Endothelial cell of umbilical vein (primary cell): ENCODE measurements at regions not wholly inside any gene's neighbourhood (a gene's known extent, or its start where the extent isn't known, plus 50 kb on each side); places are given as distances from the start of the nearest gene placed in this dataset.
A peak's percentile ranks its signal among the peaks of the same experiment; 100 is the strongest.

Source experiments
- BruUV-seq: library from RNA; stranded (reverse); fragments of 400-500 nt; replicated peaks from 2 replicates; lab custom pipeline; 2021; lab: Mats Ljungman, UMichigan
- CTCF ChIA-PET: fragments of 300-600, 350-600 bp; sonication (Branson Sonifier 250); formaldehyde crosslinking; loops from one replicate; lab custom pipeline; 2021; ENCODE audit warnings: antibody characterized with exemption, inconsistent platforms; lab: Charles Lee
- POLR2A ChIA-PET: fragments of 300-600, 350-600 bp; sonication (Branson Sonifier 250); formaldehyde crosslinking; loops from one replicate; lab custom pipeline; 2021; ENCODE audit warnings: antibody characterized with exemption, inconsistent platforms; lab: Charles Lee
- DNase-seq: peaks from one replicate; pipeline ENCODE4 v3.0.0-alpha.2; 2011; ENCODE audit warnings: low read depth, low spot score
- FAIRE-seq: peaks from 2 replicates; lab custom pipeline; 2011; peaks lifted over from hg19 to GRCh38; lab: Jason Lieb, UNC
- H2AFZ ChIP-seq: 2 replicates; pipeline ENCODE4 v1.6.0; 2012; ENCODE audit warnings: low read depth, low read length, control low read depth, inconsistent platforms
- H3K27ac ChIP-seq: 2 replicates; pipeline ENCODE4 v1.5.1; 2011; ENCODE audit warnings: low read depth, mild to moderate bottlenecking, control low read depth, low read length, moderate library complexity; ENCODE audit not compliant: insufficient read depth
- H3K27me3 ChIP-seq, 2 experiments: 2 replicates each; pipeline versions ENCODE4 v1.6.0 to v1.6.1; 2011; ENCODE audit warnings: low read length in 2 of 2, mixed read lengths in 1 of 2; ENCODE audit not compliant: control insufficient read depth in 2 of 2, insufficient read depth in 2 of 2
- H3K36me3 ChIP-seq, 2 experiments: 2 replicates in 1 of 2; 3 replicates in 1 of 2; pipeline ENCODE4 v1.5.1; 2011; ENCODE audit warnings: low read length in 2 of 2, mild to moderate bottlenecking in 1 of 2, moderate library complexity in 1 of 2; ENCODE audit not compliant: control insufficient read depth in 2 of 2, insufficient read depth in 2 of 2; ENCODE audit errors: extremely low read depth in 1 of 2
- H3K4me1 ChIP-seq: 3 replicates; pipeline ENCODE4 v1.5.1; 2011; ENCODE audit warnings: mild to moderate bottlenecking, low read length; ENCODE audit not compliant: control insufficient read depth, insufficient read depth; ENCODE audit errors: extremely low read depth
- H3K4me2 ChIP-seq: 2 replicates; pipeline ENCODE4 v1.6.1; 2011; ENCODE audit warnings: low read length, control low read depth, mixed read lengths; ENCODE audit not compliant: insufficient read depth
- H3K4me3 ChIP-seq, 3 experiments: fragments of 200-600 bp in 1 of 3; sonication (generic), shearing (Covaris generic) in 1 of 3; replicated peaks in 1 of 3; 2 replicates each; pipeline ENCODE4 v1.5.1; 2011 to 2016; ENCODE audit warnings: control low read depth in 3 of 3, low read length in 3 of 3, mild to moderate bottlenecking in 2 of 3, inconsistent platforms in 1 of 3, low read depth in 1 of 3, moderate library complexity in 1 of 3; ENCODE audit not compliant: insufficient read depth in 1 of 3
- H3K79me2 ChIP-seq: 2 replicates; pipeline ENCODE4 v1.6.0; 2012; ENCODE audit warnings: low read length, inconsistent platforms; ENCODE audit not compliant: control insufficient read depth, insufficient read depth
- H3K9ac ChIP-seq: replicated peaks from 2 replicates; pipeline ENCODE3; 2011; ENCODE audit warnings: low read length, control low read depth; ENCODE audit not compliant: insufficient read depth; ENCODE audit errors: extremely low read depth
- H3K9me1 ChIP-seq: replicated peaks from 3 replicates; pipeline ENCODE4 v1.6.0; 2011; ENCODE audit warnings: mild to moderate bottlenecking, low read length; ENCODE audit not compliant: control insufficient read depth, insufficient read depth; ENCODE audit errors: extremely low read depth
- H3K9me3 ChIP-seq: replicated peaks from 2 replicates; pipeline ENCODE4 v1.5.1; 2012; ENCODE audit warnings: low read length, inconsistent platforms; ENCODE audit not compliant: control insufficient read depth, insufficient read depth
- H4K20me1 ChIP-seq: replicated peaks from 2 replicates; pipeline ENCODE3; 2011; ENCODE audit warnings: mild to moderate bottlenecking, low read length; ENCODE audit not compliant: control insufficient read depth, insufficient read depth; ENCODE audit errors: extremely low read depth
- CTCF ChIP-seq, 2 donors: IDR thresholded peaks; 1 replicate in 1 of 2; 2 replicates in 1 of 2; pipeline ENCODE4 v1.5.1; 2011; ENCODE audit warnings: low read length in 2 of 2, mild to moderate bottlenecking in 2 of 2, moderate library complexity in 2 of 2, control low read depth in 1 of 2, inconsistent platforms in 1 of 2, low read depth in 1 of 2; ENCODE audit not compliant: insufficient read depth in 1 of 2; ENCODE audit errors: extremely low read depth in 1 of 2
- EZH2 ChIP-seq: IDR thresholded peaks from 2 replicates; pipeline ENCODE4 v1.6.1; 2012; ENCODE audit warnings: borderline replicate concordance, low read depth, mild to moderate bottlenecking, moderate library complexity, low read length, inconsistent platforms; ENCODE audit not compliant: severe bottlenecking
- FOS ChIP-seq: IDR thresholded peaks from 2 replicates; pipeline ENCODE4 v1.6.1; 2011; ENCODE audit warnings: mild to moderate bottlenecking, low read length, moderate library complexity, borderline replicate concordance; ENCODE audit not compliant: insufficient read depth
- GATA2 ChIP-seq: IDR thresholded peaks from 2 replicates; pipeline ENCODE4 v1.7.0; 2011; ENCODE audit warnings: low read depth, mild to moderate bottlenecking, moderate library complexity, mixed read lengths, low read length; ENCODE audit not compliant: insufficient read length, insufficient read depth
- JUN ChIP-seq: IDR thresholded peaks from 2 replicates; pipeline ENCODE4 v1.6.1; 2011; ENCODE audit warnings: borderline replicate concordance, low read depth; ENCODE audit not compliant: insufficient read length, insufficient read depth
- MYC ChIP-seq: IDR thresholded peaks from one replicate; pipeline ENCODE4 v1.6.1; 2011; ENCODE audit warnings: mild to moderate bottlenecking, low read depth, low read length
- POLR2A ChIP-seq: IDR thresholded peaks from 2 replicates; pipeline ENCODE4 v1.6.1; 2012; ENCODE audit warnings: low read depth, mild to moderate bottlenecking, control low read depth, low read length
- POLR2AphosphoS5 ChIP-seq: IDR thresholded peaks from 2 replicates; pipeline ENCODE4 v1.6.1; 2012; ENCODE audit warnings: low read depth, mild to moderate bottlenecking, control low read depth, low read length, moderate library complexity; ENCODE audit not compliant: insufficient read depth
- dilution Hi-C: fragments of 300-500 bp; cut with MboI; formaldehyde crosslinking; loops from one replicate; pipeline ENCODE4 v1.15.0; 2019; ENCODE audit warnings: low sequenced_read_pairs; ENCODE audit not compliant: extremely low pct_ligation_motif_present
- intact Hi-C: fragments of 100-400 bp; cut with micrococcal nuclease; formaldehyde crosslinking; loops from one replicate; pipeline ENCODE4 v1.10.0; 2022
- TF ChIP-seq, protein P1 (sequence below): IDR thresholded peaks from 2 replicates; pipeline ENCODE4 v1.6.1; 2011; ENCODE audit not compliant: insufficient read depth, insufficient read length

DNA sequence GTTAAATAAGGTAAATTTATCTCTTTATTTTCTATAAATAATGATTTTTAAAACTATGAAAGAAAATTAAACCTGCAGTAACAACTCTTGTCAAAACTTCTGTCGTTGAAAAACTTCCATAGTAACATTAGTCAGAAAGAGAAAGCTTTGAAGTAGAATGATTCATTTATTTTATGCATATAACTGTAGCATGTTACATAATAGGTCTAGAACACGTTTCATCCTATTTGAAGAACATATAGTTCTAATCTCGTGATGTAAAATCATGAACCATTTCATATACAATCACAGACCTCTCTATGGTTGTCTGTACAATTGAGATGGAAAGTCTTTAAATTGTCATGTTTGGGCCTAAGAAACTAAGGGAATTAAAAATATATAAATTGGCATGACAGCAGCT is 61.3 kb upstream of the MYLIP start:
- FAIRE-seq = no peak
- no peaks in the 10 kb centered on the region for H3K4me1 ChIP-seq
- H2AFZ ChIP-seq = no peak overlapping the region
- H3K4me3 ChIP-seq = no peak overlapping the region
- H3K9ac ChIP-seq = no peak overlapping the region
- H3K4me2 ChIP-seq = no peak overlapping the region
- dilution Hi-C loops (no loop called here), intact Hi-C loops (no loop called here)
- H3K9me3 ChIP-seq = no peaks in the 10 kb centered on the region
- POLR2A ChIA-PET = no interaction called here
- no peak for DNase-seq
- H3K9me1 ChIP-seq = no peaks in the 10 kb centered on the region
- H4K20me1 ChIP-seq = no peaks in the 10 kb centered on the region
- no peaks in the 10 kb centered on the region for H3K36me3 ChIP-seq
- H3K27me3 ChIP-seq = no peaks in the 10 kb centered on the region
- H3K27ac ChIP-seq = no peak overlapping the region
- CTCF ChIA-PET = no interaction called here
- no peaks in the 10 kb centered on the region for H3K79me2 ChIP-seq
- BruUV-seq = no TSS peak
- TF ChIP-seq EZH2 = no peak
- TF ChIP-seq POLR2A = no peak
- TF ChIP-seq, protein P1, sequence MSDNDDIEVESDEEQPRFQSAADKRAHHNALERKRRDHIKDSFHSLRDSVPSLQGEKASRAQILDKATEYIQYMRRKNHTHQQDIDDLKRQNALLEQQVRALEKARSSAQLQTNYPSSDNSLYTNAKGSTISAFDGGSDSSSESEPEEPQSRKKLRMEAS = no peak
- no peak for TF ChIP-seq JUN

- intact Hi-C loops = no loop called here
- CTCF ChIA-PET = interaction anchor here (0.9 to 1.3 kb wide), 2 partner anchors 171 to 373 kb away, joined by 3 read pairs; no protein-coding TSS in a partner anchor
Observed at GRCh38 chr6:16064671-16065072, 64.2 kb upstream of the MYLIP start.

More at GRCh38 chr6:16064671-16065072, 64.2 kb upstream of the MYLIP start:
- Histone ChIP-seq H2AFZ (peak overlapping the region; percentile 9), H3K79me2 (no peaks in the 10 kb centered on the region), H3K9me1 (no peaks in the 10 kb centered on the region), H3K36me3 (no peaks in the 10 kb centered on the region), H3K9ac (no peak overlapping the region), H3K27me3 (no peaks in the 10 kb centered on the region), H3K4me3 (no peak overlapping the region), H3K4me2 (no peak overlapping the region), H3K4me1 (no peaks in the 10 kb centered on the region), H3K9me3 (no peaks in the 10 kb centered on the region), H4K20me1 (no peaks in the 10 kb centered on the region), H3K27ac (no peak overlapping the region)
- no peak for DNase-seq
- no peak for FAIRE-seq
- TF ChIP-seq, protein P1 = no peak
- TF ChIP-seq FOS (no peak), JUN (no peak), CTCF (IDR thresholded peaks at IDR 0.05; ENCODE audit: extremely low read depth in 1 of 2, insufficient read depth in 1 of 2, low read depth in 1 of 2, low read length in 2 of 2) (no peak), MYC (no peak), POLR2AphosphoS5 (no peak), EZH2 (no peak), POLR2A (no peak), GATA2 (no peak)
- BruUV-seq = no TSS peak
- POLR2A ChIA-PET = no interaction called here
- dilution Hi-C loops = no loop called here
